Subcutaneous abdominal adipose tissue (tissue), 5 donors: ENCODE measurements at regions not wholly inside any gene's neighbourhood (a gene's known extent, or its start where the extent isn't known, plus 50 kb on each side); places are given as distances from the start of the nearest gene placed in this dataset.
"Not testable (repeated sequence)": the region's sequence is repeated elsewhere in the genome, so short reads cannot be mapped to it uniquely, and the experiment has no call there.

Source experiments
- H3K27ac ChIP-seq: one replicate; pipeline ENCODE4 v1.7.0; 2013; ENCODE audit warnings: low read depth, mild to moderate bottlenecking, inconsistent platforms, low read length, moderate library complexity
- H3K27me3 ChIP-seq, 5 donors: one replicate each; pipeline ENCODE4 v1.7.0; 2013; ENCODE audit warnings: low read length in 5 of 5, inconsistent platforms in 1 of 5; ENCODE audit not compliant: control insufficient read depth in 5 of 5, insufficient read depth in 4 of 5
- H3K36me3 ChIP-seq, 5 donors: one replicate each; pipeline ENCODE4 v1.7.0; 2013; ENCODE audit warnings: low read length in 5 of 5; ENCODE audit not compliant: control insufficient read depth in 5 of 5, insufficient read depth in 5 of 5
- H3K4me1 ChIP-seq, 5 donors: one replicate each; pipeline ENCODE4 v1.7.0; 2013; ENCODE audit warnings: low read length in 5 of 5, mild to moderate bottlenecking in 3 of 5, moderate library complexity in 1 of 5; ENCODE audit not compliant: control insufficient read depth in 5 of 5, insufficient read depth in 5 of 5
- H3K4me3 ChIP-seq, 5 donors: one replicate each; pipeline ENCODE4 v1.7.0; 2013; ENCODE audit warnings: low read length in 5 of 5, low read depth in 1 of 5
- H3K9ac ChIP-seq, 5 donors: one replicate each; pipeline ENCODE4 v1.7.0; 2013; ENCODE audit warnings: low read length in 5 of 5, mild to moderate bottlenecking in 4 of 5, moderate library complexity in 3 of 5
- H3K9me3 ChIP-seq, 5 donors: one replicate each; pipeline ENCODE4 v1.7.0; 2013; ENCODE audit warnings: low read length in 5 of 5; ENCODE audit not compliant: control insufficient read depth in 5 of 5
- donor health status: healthy.
- donor health status: healthy.
- donor health status: healthy.
- donor health status: healthy.
- donor health status: healthy.

DNA sequence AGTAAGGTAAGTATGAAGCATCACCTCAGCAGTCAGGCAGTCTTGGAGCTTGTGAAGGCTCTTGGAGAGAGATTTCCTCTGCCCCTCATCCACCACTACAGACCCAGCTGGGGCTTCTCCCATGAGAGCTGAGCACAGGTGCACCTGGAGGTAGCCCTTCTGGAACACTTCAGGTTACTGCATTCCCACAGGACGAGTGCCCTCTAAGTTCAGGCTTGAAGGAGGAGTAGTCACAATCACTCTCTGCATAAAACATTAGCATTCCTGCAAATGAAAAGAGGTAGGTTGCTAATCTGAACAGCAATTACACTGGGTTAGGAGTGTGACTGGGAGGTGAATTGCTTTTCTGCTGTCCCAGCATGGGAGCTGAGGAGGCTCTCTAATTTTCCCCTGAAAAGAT, 308.8 kb downstream of the TEX13C start:
- Histone ChIP-seq H3K4me3 (no peak overlapping the region), H3K9ac (no peak overlapping the region), H3K27ac (no peak overlapping the region), H3K4me1 (no peaks in the 10 kb centered on the region), H3K27me3 (peaks cover 0 to 3% (median 0%) of the 10 kb centered on the region in 5 donors), H3K36me3 (no peaks in the 10 kb centered on the region), H3K9me3 (no peaks in the 10 kb centered on the region)

DNA sequence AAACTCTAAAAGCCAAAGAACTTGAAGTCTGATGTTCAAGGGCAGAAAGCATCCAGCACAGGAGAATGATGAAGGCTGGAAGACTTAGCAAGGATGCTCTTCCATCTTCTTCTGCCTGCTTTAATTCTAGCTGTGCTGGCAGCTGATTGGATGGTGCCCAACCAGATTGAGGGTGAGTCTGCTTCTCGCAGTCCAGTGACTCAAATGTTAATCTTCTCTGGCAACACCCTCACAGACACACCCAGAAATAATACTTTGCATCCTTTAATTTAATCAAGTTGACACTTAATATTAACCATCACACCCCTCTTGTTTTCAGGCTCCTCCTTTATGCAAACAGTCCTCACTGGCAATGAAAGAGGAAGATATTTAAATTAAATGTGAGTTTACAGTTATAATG, 321.7 kb downstream of the TEX13C start:
- Histone ChIP-seq H3K4me1 (no peaks in the 10 kb centered on the region), H3K27me3 (no peaks in the 10 kb centered on the region), H3K9ac (no peak overlapping the region), H3K4me3 (no peak overlapping the region), H3K9me3 (peaks cover 0 to 9% (median 0%) of the 10 kb centered on the region in 5 donors), H3K27ac (no peak overlapping the region), H3K36me3 (no peaks in the 10 kb centered on the region)

DNA sequence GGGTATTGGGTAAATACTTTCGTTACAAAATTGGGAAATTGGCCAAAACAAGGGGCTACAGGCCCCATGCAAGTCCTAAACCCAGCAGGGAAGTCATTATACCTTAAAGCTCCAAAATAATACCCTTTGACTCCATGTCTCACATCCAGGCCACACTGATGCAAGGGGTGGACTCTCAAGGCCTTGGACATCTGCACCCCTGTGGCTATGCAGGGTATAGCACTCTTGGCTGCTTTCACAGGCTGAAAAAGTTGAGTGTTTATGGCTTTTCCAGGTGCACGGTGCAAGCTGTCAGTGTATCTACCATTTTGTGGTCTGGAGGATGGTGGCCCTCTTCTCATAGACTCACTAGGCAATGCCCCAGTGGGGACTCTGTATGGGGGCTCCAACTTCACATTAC, 326.5 kb downstream of the TEX13C start:
- H3K27ac ChIP-seq, result no peak overlapping the region
- no peaks in the 10 kb centered on the region for H3K36me3 ChIP-seq
- no peaks in the 10 kb centered on the region for H3K27me3 ChIP-seq
- no peaks in the 10 kb centered on the region for H3K4me1 ChIP-seq
- no peak overlapping the region for H3K9ac ChIP-seq
- peaks cover 0 to 3% (median 0%) of the 10 kb centered on the region in 5 donors for H3K9me3 ChIP-seq
- no peak overlapping the region for H3K4me3 ChIP-seq

DNA sequence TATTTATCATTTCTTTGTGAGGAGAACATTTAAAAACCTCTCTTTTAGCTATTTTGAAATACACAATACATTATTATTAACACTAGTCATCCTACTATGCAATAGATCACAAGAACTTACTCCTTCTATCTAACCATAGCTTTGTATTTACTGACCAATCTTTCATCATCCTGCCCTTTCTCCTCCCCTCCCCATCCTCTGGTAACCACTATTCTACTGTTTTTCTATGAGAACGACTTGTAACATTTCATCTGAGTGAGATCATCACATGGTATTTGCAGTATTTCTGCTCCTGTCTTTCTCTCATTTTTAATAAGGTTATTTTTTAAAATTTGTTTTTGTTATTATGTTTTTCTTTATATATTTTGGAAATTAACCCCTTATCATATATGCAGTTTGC, 331.8 kb downstream of the TEX13C start:
- H3K4me3 ChIP-seq, result no peak overlapping the region
- H3K4me1 ChIP-seq, result no peaks in the 10 kb centered on the region
- no peak overlapping the region for H3K9ac ChIP-seq
- H3K36me3 ChIP-seq, result no peaks in the 10 kb centered on the region
- H3K27ac ChIP-seq, result no peak overlapping the region
- H3K27me3 ChIP-seq, result peaks cover 0 to 3% (median 0%) of the 10 kb centered on the region in 5 donors
- no peaks in the 10 kb centered on the region for H3K9me3 ChIP-seq

DNA sequence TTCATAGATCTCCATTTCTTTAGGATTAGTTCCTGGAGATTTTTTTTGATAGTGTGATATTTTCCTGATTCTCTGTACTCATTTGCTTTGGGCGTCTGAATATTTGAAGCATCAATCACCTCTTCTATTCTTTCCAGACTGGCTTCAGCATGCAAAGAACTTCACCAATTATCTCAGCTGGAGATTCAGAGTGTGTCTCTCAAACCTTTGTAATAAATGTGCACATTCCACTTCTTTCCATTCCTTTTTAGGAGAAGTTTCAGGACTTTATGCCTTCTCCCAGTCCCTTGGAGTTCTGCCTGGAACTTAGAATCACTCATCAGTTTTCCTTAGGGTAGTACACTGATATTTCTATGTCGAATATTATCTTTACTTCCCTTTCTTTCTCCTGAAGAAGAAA, 334.8 kb downstream of the TEX13C start:
- no peak overlapping the region for H3K4me3 ChIP-seq
- H3K36me3 ChIP-seq, result no peaks in the 10 kb centered on the region
- no peaks in the 10 kb centered on the region for H3K9me3 ChIP-seq
- no peak overlapping the region for H3K9ac ChIP-seq
- no peak overlapping the region for H3K27ac ChIP-seq
- peaks cover 0 to 3% (median 0%) of the 10 kb centered on the region in 5 donors for H3K27me3 ChIP-seq
- no peaks in the 10 kb centered on the region for H3K4me1 ChIP-seq

DNA sequence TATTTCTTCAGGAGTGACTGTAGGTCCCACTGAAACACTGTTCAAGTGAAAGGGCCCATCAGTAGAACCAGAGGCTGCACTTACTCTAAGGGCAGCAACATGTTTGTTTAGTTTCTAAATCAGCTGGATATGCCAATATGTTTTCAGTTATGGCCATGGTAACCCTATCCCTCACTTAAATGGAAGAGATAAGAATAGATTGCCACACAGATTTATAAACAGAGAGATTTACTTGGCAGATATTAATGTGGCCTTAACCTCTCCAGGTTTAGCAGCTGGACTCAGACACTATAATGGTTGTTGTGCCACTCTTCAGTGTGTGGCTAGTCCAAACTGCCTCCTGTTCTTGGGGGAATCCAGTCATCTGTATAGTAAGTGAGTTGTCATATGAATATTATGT, 354.1 kb downstream of the TEX13C start:
- Histone ChIP-seq H3K36me3 (no peaks in the 10 kb centered on the region), H3K9me3 (peaks cover 0 to 9% (median 0%) of the 10 kb centered on the region in 5 donors), H3K27me3 (no peaks in the 10 kb centered on the region), H3K27ac (no peak overlapping the region), H3K9ac (no peak overlapping the region), H3K4me1 (no peaks in the 10 kb centered on the region), H3K4me3 (no peak overlapping the region)

DNA sequence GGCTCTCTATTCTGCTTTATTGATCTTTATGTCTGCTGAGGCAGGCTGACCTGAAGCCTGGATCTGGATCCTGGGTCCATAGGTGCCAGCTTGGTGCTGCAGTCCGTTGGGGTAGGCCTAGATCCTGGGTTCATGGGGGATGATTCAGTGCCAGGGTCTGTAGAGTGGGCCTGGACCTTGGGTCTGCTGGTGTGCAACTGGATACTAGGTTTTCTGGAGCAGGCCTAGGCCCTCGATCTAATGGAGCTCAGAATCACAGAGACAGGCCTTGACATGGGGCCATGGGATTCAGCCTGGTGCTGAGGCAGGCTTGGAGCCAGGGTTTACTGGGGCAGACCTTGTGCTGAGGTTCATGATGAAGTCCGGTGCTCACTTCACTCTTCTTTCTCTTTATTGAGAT, 358.6 kb downstream of the TEX13C start:
- Histone ChIP-seq H3K27ac (no peak overlapping the region), H3K9ac (no peak overlapping the region), H3K9me3 (peaks cover 0 to 9% (median 0%) of the 10 kb centered on the region in 5 donors), H3K27me3 (peaks cover 0 to 4% (median 0%) of the 10 kb centered on the region in 5 donors), H3K4me3 (no peak overlapping the region), H3K4me1 (no peaks in the 10 kb centered on the region), H3K36me3 (no peaks in the 10 kb centered on the region)

DNA sequence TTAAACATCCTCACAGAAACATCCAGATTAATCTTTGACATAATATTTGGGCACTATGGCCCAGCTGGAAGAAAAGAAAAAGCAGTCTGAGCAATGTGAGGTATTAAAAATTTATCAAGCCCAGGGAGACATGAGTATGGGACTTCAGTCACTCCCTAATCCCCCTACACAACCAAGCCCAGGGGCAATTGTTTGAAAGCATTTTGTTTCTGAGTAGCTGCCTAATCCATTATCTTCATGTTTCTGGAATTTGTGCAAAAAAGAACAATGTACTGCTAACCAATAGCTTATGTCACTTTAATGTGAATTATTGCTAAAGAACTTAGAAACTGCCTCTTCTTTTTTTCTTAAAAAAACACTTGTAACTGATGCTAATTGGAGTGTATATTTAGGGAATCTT, 360.7 kb downstream of the TEX13C start:
- peaks cover 0 to 10% (median 0%) of the 10 kb centered on the region in 5 donors for H3K9me3 ChIP-seq
- peaks cover 0 to 4% (median 0%) of the 10 kb centered on the region in 5 donors for H3K27me3 ChIP-seq

DNA sequence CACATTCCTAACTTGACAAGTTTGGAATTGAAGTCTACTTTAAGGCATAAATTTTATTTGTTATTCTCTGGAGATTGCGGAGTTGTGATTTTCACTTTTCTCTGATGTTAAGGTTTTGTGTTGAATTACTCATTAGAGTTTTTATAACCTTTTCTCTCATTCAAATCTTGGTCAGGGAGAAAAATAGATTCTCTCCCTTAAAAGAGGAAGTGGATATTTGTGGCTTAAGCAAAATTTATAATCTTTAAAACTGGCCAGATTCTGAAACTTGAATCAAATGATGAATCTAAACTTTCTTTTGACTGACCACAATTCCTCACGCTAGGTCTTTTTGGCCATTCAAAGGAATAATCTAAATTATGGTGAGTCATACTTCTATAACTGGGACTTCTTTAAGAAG, 361.4 kb downstream of the TEX13C start:
- Histone ChIP-seq H3K4me3 (no peak overlapping the region), H3K4me1 (no peaks in the 10 kb centered on the region), H3K9me3 (peaks cover 0 to 7% (median 0%) of the 10 kb centered on the region in 5 donors), H3K27me3 (peaks cover 0 to 4% (median 0%) of the 10 kb centered on the region in 5 donors), H3K36me3 (no peaks in the 10 kb centered on the region), H3K27ac (no peak overlapping the region), H3K9ac (no peak overlapping the region)

More for the DNA sequence above, 360.7 kb downstream of the TEX13C start:
- Histone ChIP-seq H3K36me3 (no peaks in the 10 kb centered on the region), H3K27ac (no peak overlapping the region), H3K4me3 (no peak overlapping the region), H3K9ac (no peak overlapping the region), H3K4me1 (no peaks in the 10 kb centered on the region)

DNA sequence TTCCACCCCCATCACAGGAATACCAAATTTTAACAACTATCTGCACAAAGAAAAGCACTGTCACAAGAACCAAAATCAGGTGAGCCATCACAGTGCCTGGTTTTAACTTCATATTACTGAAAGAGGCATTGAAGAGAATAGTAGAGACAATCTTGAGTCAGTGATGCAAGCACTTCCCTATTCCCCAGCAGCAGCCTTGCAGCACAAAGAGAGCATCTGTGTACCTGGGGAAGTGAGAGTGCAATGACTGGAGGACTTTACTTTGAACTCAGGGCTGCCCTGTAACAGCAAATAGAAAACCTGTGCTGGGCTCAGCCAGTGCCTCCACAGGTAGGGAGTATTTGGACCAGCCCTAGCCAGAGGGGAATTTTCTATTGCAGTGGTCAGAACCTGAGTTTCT, 361.8 kb downstream of the TEX13C start:
- Histone ChIP-seq H3K9me3 (peaks cover 0 to 7% (median 0%) of the 10 kb centered on the region in 5 donors), H3K4me3 (no peak overlapping the region), H3K27ac (no peak overlapping the region), H3K4me1 (no peaks in the 10 kb centered on the region), H3K36me3 (no peaks in the 10 kb centered on the region), H3K9ac (no peak overlapping the region), H3K27me3 (peaks cover 0 to 4% (median 0%) of the 10 kb centered on the region in 5 donors)

DNA sequence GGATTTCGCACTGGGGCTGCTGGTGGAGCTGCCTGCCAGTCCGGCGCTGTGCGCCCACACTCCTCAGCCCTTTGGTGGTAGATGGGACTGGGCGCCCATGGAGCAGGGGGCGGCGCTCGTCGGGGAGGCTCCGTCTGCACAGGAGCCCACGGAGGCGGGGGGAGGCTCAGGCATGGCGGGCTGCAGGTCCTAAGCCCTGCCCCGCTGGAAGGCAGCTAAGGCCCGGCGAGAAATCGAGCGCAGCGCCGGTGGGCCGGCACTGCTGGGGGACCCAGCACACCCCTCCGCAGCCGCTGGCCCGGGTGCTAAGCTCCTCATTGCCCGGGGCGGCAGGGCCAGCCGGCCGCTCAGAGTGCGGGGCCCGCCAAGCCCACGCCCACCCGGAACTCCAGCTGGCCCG, 370.9 kb downstream of the TEX13C start:
- H3K36me3 ChIP-seq, H3K4me3 ChIP-seq, H3K9ac ChIP-seq: not testable (repeated sequence)

More for the DNA sequence above, 370.9 kb downstream of the TEX13C start:
- not testable (repeated sequence) for H3K27ac ChIP-seq, H3K27me3 ChIP-seq, H3K9me3 ChIP-seq, H3K4me1 ChIP-seq
